ENCODE measurements at regions not wholly inside any gene's neighbourhood (a gene's known extent, or its start where the extent isn't known, plus 50 kb on each side); places are given as distances from the start of the nearest gene placed in this dataset.

- TF ChIP-seq CTCF (IDR thresholded peaks at IDR 0.05; ENCODE audit: low read depth, low read length): no peak
- no peak for DNase-seq (ENCODE audit: extremely low read depth, low read depth)
Measured at GRCh38 chr6:15849395-15849794, 186.6 kb upstream of the DTNBP1 start.

DNA sequence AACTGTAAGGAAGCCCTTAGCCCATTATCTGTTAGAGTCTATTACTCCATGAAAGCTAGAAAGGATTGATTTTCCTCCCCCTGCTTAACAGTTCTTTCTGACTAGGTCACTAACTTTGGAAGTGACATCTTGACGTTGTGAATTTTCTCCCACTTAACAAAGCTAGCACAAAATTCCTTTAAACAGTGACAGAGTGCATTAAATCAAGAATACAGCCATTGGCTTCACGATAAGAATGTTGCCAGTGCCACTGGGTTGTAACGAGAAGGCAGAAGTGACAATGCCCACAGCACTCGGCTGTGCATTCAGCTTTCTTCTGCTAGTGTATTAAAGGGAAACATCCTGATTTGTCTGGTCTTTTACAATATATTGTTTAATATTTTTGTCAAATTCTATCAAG is 182.7 kb upstream of the DTNBP1 start:
- no peak for DNase-seq (ENCODE audit: extremely low read depth, low read depth)
- TF ChIP-seq CTCF (IDR thresholded peaks at IDR 0.05; ENCODE audit: low read depth, low read length): no peak

DNA sequence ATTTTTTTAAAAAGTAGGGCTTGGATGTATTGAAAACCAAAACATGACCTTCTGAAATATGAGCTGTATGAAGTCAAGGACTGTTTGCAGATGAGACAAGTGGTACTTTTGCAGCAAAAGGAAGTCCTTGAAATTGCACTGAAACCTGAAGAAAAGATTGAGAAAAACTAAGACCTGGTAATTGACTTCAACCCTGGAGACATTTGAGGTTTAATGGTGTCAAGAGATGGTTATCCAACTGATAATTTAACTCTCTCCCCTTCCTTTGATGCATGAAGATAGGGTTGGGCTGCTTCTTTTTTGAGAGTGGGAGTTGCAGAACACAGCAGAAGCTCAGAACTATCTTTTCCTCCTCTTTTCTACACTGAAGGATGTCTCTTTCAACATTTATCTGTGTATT is 180.9 kb upstream of the DTNBP1 start:
- no peak for TF ChIP-seq CTCF (IDR thresholded peaks at IDR 0.05; ENCODE audit: low read depth, low read length)
- no peak for DNase-seq (ENCODE audit: extremely low read depth, low read depth)

- TF ChIP-seq CTCF (IDR thresholded peaks at IDR 0.05; ENCODE audit: low read depth, low read length): no peak
- no peak for DNase-seq (ENCODE audit: extremely low read depth, low read depth)
Measured at GRCh38 chr6:15843226-15843625, 180.4 kb upstream of the DTNBP1 start.

GRCh38 chr6:15842727-15843117 is 179.9 kb upstream of the DTNBP1 start:
- DNase-seq (ENCODE audit: extremely low read depth, low read depth): no peak
- no peak for TF ChIP-seq CTCF (IDR thresholded peaks at IDR 0.05; ENCODE audit: low read depth, low read length)

- no peak for DNase-seq (ENCODE audit: extremely low read depth, low read depth)
- no peak for TF ChIP-seq CTCF (IDR thresholded peaks at IDR 0.05; ENCODE audit: low read depth, low read length)
Measured at GRCh38 chr6:15841937-15842726, 179.3 kb upstream of the DTNBP1 start.

GRCh38 chr6:15839969-15840541 is 177.2 kb upstream of the DTNBP1 start:
- no peak for DNase-seq (ENCODE audit: extremely low read depth, low read depth)
- no peak for TF ChIP-seq CTCF (IDR thresholded peaks at IDR 0.05; ENCODE audit: low read depth, low read length)

Data from AG09319 (cell line).